ENCODE measurements at regions not wholly inside any gene's neighbourhood (a gene's known extent, or its start where the extent isn't known, plus 50 kb on each side); places are given as distances from the start of the nearest gene placed in this dataset.

GRCh38 chr15:47213883-47214282 is 503.4 kb upstream of the SEMA6D start:
- DNase-seq (ENCODE audit: low read depth), result no peak
- no peak for TF ChIP-seq MYC (IDR thresholded peaks at IDR 0.05; ENCODE audit: low read depth, low read length)
- TF ChIP-seq, protein P1, sequence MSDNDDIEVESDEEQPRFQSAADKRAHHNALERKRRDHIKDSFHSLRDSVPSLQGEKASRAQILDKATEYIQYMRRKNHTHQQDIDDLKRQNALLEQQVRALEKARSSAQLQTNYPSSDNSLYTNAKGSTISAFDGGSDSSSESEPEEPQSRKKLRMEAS (IDR thresholded peaks at IDR 0.05; ENCODE audit: low read depth, low read length), result no peak
- no peak for TF ChIP-seq CTCF (IDR thresholded peaks at IDR 0.05; ENCODE audit: low read depth, low read length)
- TF ChIP-seq POLR2A (IDR thresholded peaks at IDR 0.05; ENCODE audit: extremely low read depth, insufficient read length), result no peak
- no peak overlapping the region for H3K4me3 ChIP-seq (ENCODE audit: low read depth, low read length)

GRCh38 chr15:47218295-47218694 is 499.0 kb upstream of the SEMA6D start:
- no peak overlapping the region for H3K4me3 ChIP-seq (ENCODE audit: low read depth, low read length)
- no peak for DNase-seq (ENCODE audit: low read depth)
- TF ChIP-seq MYC (IDR thresholded peaks at IDR 0.05; ENCODE audit: low read depth, low read length) (no peak), POLR2A (IDR thresholded peaks at IDR 0.05; ENCODE audit: extremely low read depth, insufficient read length) (no peak), CTCF (IDR thresholded peaks at IDR 0.05; ENCODE audit: low read depth, low read length) (no peak)
- TF ChIP-seq, protein P1 (IDR thresholded peaks at IDR 0.05; ENCODE audit: low read depth, low read length), result no peak

DNA sequence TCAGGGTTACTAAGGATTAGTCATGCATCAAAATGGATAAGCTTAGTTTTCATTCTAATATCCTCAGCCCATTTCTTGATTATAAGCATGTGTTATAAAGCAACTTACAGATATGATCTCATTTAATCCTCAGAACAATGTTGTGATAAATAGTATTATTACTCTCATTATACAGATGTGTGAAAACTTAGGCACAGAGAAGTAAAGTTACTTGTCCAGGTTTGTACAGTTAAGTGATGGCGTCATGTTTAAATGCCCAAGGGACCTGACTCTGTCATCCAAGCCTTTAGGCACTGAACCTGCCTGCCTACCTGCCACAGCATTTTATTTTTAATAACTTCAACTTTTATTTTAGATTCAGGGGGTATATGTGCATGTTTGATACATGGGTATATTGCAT is 472.9 kb upstream of the SEMA6D start:
- no peak overlapping the region for H3K4me3 ChIP-seq (ENCODE audit: low read depth, low read length)
- TF ChIP-seq MYC (IDR thresholded peaks at IDR 0.05; ENCODE audit: low read depth, low read length), result no peak
- TF ChIP-seq, protein P1 (IDR thresholded peaks at IDR 0.05; ENCODE audit: low read depth, low read length), result no peak
- no peak for TF ChIP-seq CTCF (IDR thresholded peaks at IDR 0.05; ENCODE audit: low read depth, low read length)
- no peak for TF ChIP-seq POLR2A (IDR thresholded peaks at IDR 0.05; ENCODE audit: extremely low read depth, insufficient read length)
- no peak for DNase-seq (ENCODE audit: low read depth)

DNA sequence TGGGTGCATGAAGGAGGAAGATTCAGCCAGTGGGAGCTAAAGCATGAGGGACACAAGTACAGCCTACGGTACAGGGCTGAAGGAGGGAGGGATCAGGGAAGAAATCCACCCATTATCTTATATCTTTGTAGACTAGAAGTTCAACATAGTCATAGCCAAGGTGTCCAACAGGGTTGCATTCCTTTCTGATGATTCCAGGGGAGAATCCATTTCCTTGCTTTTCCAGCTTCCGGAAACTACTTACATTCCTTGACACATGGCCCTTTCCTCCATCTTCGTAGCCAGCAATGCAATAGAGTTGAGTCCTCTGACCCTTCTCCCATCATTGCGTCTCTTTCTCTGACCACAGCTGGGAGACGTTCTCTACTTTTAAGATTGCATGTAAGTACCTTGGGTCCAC is 471.0 kb upstream of the SEMA6D start:
- no peak for DNase-seq (ENCODE audit: low read depth)
- H3K4me3 ChIP-seq (ENCODE audit: low read depth, low read length), result no peak overlapping the region
- TF ChIP-seq CTCF (IDR thresholded peaks at IDR 0.05; ENCODE audit: low read depth, low read length) (no peak), MYC (IDR thresholded peaks at IDR 0.05; ENCODE audit: low read depth, low read length) (no peak)
- TF ChIP-seq, protein P1 (IDR thresholded peaks at IDR 0.05; ENCODE audit: low read depth, low read length), result no peak

DNA sequence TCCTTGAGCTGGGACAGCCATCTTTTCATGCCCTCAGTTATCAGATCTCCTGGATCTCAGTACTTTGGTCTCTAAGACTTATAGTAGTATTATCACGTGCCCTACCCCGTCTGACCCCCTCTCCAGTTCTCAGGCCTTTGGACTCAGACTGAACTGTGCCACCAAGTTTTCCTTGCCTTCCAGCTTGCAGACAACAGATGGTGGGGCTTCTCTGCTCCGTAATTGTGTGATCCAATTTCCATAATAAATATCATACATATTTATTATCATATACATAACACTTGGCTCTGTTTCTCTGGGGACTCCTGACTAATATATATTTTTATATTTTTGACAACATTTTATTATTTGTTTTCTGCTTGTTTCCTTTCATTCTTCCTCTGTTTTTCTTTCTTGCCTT is 458.8 kb upstream of the SEMA6D start:
- H3K4me3 ChIP-seq (ENCODE audit: low read depth, low read length), result no peak overlapping the region
- no peak for TF ChIP-seq CTCF (IDR thresholded peaks at IDR 0.05; ENCODE audit: low read depth, low read length)
- TF ChIP-seq MYC (IDR thresholded peaks at IDR 0.05; ENCODE audit: low read depth, low read length), result no peak
- TF ChIP-seq, protein P1 (IDR thresholded peaks at IDR 0.05; ENCODE audit: low read depth, low read length), result no peak
- TF ChIP-seq POLR2A (IDR thresholded peaks at IDR 0.05; ENCODE audit: extremely low read depth, insufficient read length), result no peak
- DNase-seq (ENCODE audit: low read depth), result no peak

DNA sequence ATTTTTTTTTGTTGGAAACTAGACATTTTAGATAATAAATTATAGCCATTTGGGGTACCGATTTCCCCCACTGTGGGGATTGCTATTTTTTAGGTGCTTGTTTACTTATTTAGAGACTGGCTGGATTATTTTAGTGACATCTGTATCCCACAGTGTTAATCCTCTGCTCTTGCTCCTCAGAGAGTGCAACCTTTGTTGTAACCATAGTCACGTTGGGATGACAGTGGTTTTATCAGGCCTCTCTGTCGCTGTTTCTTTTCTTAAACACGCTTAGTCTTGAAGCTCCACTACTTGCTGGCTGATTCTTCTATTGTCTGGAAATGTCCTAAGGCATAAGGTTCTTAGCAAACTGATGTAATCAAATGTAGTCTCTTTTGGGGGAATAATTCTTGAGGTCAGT is 451.6 kb upstream of the SEMA6D start:
- no peak overlapping the region for H3K4me3 ChIP-seq (ENCODE audit: low read depth, low read length)
- no peak for DNase-seq (ENCODE audit: low read depth)
- TF ChIP-seq CTCF (IDR thresholded peaks at IDR 0.05; ENCODE audit: low read depth, low read length), result no peak
- TF ChIP-seq, protein P1 (IDR thresholded peaks at IDR 0.05; ENCODE audit: low read depth, low read length), result no peak
- TF ChIP-seq POLR2A (IDR thresholded peaks at IDR 0.05; ENCODE audit: extremely low read depth, insufficient read length), result no peak
- TF ChIP-seq MYC (IDR thresholded peaks at IDR 0.05; ENCODE audit: low read depth, low read length), result no peak
